HG03460 (cell line): ENCODE measurements at regions not wholly inside any gene's neighbourhood (a gene's known extent, or its start where the extent isn't known, plus 50 kb on each side); places are given as distances from the start of the nearest gene placed in this dataset.
"Not testable (repeated sequence)": the region's sequence is repeated elsewhere in the genome, so short reads cannot be mapped to it uniquely, and the experiment has no call there.

Experiments used
- ATAC-seq: cut with Tn5 transposase; IDR thresholded peaks from one replicate; pipeline ENCODE4 v1.9.1; 2021; ENCODE audit not compliant: unreplicated experiment

GRCh38 chr17:74126179-74126900 lies 77.1 kb upstream of the RPL38 start:
- ATAC-seq = no peak

DNA sequence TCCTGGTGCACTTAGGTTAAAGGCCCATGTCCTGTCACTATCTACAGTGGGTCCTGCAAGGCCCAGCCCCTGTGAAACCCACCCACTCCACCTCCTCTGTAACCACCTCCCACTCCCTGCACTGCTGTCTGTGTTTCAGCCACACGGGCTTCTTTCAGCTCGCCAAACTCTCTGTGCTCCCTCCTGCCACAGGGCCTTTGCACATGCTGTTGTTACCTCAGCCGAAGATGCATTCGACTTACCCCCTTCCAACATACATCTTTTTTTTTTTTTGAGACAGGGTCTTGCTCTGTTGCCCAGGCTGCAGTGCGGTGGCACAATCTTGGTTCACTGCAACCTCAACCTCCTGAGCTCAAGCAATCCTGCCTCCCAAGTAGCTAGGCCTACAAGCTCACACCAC lies 76.5 kb upstream of the RPL38 start:
- ATAC-seq = no peak

- no peak for ATAC-seq
Measured at GRCh38 chr17:74128456-74129211, 74.8 kb upstream of the RPL38 start.

- ATAC-seq = not testable (repeated sequence)
Measured at GRCh38 chr17:74129800-74130199, 73.7 kb upstream of the RPL38 start.

- no peak for ATAC-seq
Measured at GRCh38 chr17:74130276-74130675, 73.2 kb upstream of the RPL38 start.

GRCh38 chr17:74130841-74131240 lies 72.6 kb upstream of the RPL38 start:
- ATAC-seq = no peak

GRCh38 chr17:74132354-74132753 lies 71.1 kb upstream of the RPL38 start:
- no peak for ATAC-seq

DNA sequence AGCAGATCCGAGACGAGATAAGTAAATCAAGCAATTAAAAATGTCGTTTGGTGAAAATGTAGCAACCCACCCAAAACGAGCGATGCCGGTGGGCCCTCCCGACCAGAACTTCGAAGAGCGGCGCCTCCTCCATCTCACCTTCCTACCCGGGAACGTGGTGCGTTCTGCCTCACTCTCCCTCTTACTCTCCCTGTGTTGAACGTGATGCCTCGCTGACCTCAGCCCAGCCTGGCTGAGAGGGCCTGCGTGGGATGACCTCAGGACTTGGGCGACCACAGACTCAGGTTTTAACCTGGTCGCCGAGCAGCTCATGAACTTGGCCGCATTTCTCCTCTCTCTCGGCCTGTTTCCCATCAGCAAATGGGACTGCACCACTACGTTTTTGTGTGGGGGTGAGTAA lies 69.7 kb upstream of the RPL38 start:
- ATAC-seq = no peak

- not testable (repeated sequence) for ATAC-seq
Measured at GRCh38 chr17:74134234-74134633, 69.2 kb upstream of the RPL38 start.

GRCh38 chr17:74134991-74135390 lies 68.5 kb upstream of the RPL38 start:
- ATAC-seq = no peak

DNA sequence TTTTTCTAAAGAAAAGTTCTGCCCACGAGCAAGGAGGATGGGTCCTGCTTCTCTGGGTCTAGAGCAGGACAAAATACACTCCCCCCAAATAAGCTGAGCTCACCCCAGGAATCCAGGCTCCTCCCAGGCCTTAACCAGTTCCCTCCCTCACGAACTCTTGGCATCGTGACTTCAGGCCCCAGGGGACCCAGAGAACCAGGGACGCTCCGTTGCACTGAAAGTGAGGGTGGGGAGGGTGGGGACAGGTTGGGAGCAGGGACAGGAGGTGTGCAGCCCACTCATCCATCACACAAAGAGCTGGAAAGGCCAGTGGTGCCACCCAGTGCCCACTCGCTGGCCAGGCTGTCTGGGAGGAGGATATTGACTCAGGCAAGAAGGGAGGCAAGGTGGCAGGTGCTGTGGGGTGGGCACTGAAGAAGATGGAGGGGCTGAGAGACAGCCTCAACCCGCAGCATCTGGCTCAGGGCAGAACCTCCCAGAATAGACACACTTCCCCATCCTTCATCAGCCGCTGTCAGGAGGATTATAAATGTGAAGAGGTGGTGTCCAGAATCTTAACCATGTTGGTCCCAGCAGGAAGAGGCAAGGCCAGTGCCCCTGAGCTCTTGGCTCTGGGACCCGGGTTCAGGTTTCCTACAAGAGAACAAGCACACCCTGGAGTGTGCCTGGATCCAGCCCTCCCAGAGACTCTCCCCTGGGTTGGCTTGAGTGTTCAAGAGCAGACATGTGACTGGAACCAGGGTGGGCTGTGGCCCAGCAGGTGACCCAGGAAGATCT lies 67.9 kb upstream of the RPL38 start:
- no peak for ATAC-seq

DNA sequence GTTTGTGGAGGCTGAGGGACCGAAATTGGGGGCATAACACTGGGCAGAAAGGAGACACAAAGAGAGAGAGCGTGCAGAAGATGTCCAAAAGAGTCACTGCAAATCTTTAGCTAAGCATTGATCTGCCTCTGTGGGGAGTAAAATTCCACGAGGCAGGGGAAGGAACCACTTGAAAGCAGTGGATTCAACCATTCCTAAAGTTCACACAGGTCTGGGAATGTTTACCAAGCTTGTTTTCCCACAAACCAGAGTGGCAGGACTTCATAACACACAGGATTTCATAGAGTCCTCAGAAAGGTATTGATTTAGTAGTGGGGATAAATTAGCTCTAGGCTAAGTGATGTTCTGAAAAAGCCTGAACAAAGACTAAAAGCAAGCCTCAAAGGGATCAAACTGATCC lies 66.1 kb upstream of the RPL38 start:
- no peak for ATAC-seq

DNA sequence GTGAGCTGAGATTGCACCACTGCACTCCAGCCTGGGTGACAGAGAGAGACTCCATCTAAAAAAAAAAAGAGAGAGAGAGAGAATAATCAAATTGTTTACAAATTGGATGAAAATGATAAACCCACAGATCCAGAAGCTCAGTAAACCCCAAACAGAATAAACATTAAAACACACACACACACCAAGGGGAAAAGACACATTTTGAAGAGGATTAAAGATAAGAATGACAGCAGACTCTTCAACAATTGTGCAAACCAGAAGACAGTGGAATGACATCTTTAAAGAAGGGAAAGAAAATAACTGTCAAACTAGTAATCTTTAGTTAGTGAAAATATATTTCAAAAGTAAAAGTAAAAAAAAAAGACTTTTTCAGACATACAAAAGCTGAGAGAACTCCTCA lies 64.4 kb upstream of the RPL38 start:
- ATAC-seq = no peak

- no peak for ATAC-seq
Measured at GRCh38 chr17:74140282-74140681, 63.2 kb upstream of the RPL38 start.

GRCh38 chr17:74141612-74142011 lies 61.9 kb upstream of the RPL38 start:
- no peak for ATAC-seq

GRCh38 chr17:74143318-74143717 lies 60.2 kb upstream of the RPL38 start:
- not testable (repeated sequence) for ATAC-seq

DNA sequence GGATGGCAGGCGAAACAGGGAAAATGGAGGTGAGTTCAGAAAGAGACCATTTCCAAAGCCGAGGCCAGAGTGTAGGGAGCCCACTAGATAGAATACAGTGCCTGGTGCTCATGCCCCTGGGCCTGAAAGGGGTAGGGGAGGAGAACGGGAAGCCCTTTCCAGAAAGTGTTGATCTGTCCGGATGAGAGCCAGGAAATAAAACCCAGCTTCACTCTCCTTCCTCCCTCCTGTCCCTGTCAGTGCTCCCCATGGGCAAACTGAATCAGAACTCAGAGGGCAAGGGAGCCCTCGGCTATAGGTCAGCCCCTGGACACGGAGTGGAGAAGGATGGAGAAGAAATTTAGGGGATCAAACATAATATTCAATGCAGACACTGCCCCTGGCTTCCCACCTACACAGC lies 57.7 kb upstream of the RPL38 start:
- no peak for ATAC-seq

DNA sequence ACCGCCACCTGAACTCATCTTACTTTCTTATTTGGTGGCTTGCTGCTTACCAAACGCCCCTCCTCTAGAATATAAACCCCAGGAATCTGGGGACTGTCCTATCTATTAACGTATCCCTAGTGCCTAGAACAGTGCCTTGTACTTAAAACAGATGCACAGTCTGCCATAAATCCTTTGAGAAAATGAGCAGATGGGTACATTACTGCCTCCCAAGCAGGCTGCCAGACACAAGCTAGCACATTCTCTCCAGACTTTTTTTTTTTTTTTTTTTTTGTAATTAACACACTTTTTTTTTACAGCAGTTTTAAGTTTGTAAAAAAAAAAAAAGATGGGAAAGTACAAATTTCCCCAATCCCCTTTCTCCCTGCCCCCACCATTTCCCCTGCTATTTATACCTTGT lies 57.3 kb upstream of the RPL38 start:
- ATAC-seq = no peak

- no peak for ATAC-seq
Measured at GRCh38 chr17:74147056-74147835, 56.2 kb upstream of the RPL38 start.

- no peak for ATAC-seq
Measured at GRCh38 chr17:74147966-74148365, 55.5 kb upstream of the RPL38 start.

GRCh38 chr17:74148446-74148845 lies 55.0 kb upstream of the RPL38 start:
- ATAC-seq = no peak
